Caco-2 (cell line): ENCODE measurements at regions not wholly inside any gene's neighbourhood (a gene's known extent, or its start where the extent isn't known, plus 50 kb on each side); places are given as distances from the start of the nearest gene placed in this dataset.

Experiments used
- BruUV-seq: library from RNA; stranded (reverse); fragments of 400-500 nt; replicated peaks from 2 replicates; lab custom pipeline; 2021; lab: Mats Ljungman, UMichigan
- CTCF ChIA-PET: fragments of 300-600 bp; sonication (Branson Sonifier 250); formaldehyde crosslinking; loops from one replicate; lab custom pipeline; 2022; ENCODE audit warnings: antibody characterized with exemption; lab: Charles Lee
- POLR2A ChIA-PET: fragments of 300-600 bp; sonication (Branson Sonifier 250); formaldehyde crosslinking; loops from one replicate; lab custom pipeline; 2022; ENCODE audit warnings: antibody characterized with exemption; lab: Charles Lee
- DNase-seq, 2 experiments: peaks; one replicate each; pipeline versions ENCODE4 v3.0.0 to v3.0.0-alpha.2; 2020 to 2022
- H3K27me3 ChIP-seq: replicated peaks from 2 replicates; pipeline ENCODE4 v1.6.0; 2011; ENCODE audit warnings: low read length; ENCODE audit not compliant: control insufficient read depth, insufficient read depth
- H3K36me3 ChIP-seq: 2 replicates; pipeline ENCODE4 v1.5.1; 2011; ENCODE audit warnings: low read length; ENCODE audit not compliant: control insufficient read depth, insufficient read depth
- H3K4me1 ChIP-seq: fragments of 250-450 bp; sonication (Bioruptor Pico); 2 replicates; pipeline ENCODE4 v1.5.1; 2020; ENCODE audit warnings: mild to moderate bottlenecking
- H3K4me3 ChIP-seq: 2 replicates; pipeline ENCODE4 v1.5.1; 2011; ENCODE audit warnings: low read depth, mild to moderate bottlenecking, control low read depth, low read length
- H3K9me3 ChIP-seq: fragments of 250-450 bp; sonication (Bioruptor Pico); 2 replicates; pipeline ENCODE4 v1.5.1; 2020; ENCODE audit warnings: mild to moderate bottlenecking, moderate library complexity
- H3K27ac Mint-ChIP-seq: one replicate; pipeline ENCODE4 v1.8.0; 2022; ENCODE audit warnings: mixed read lengths; ENCODE audit not compliant: unreplicated experiment
- H3K27me3 Mint-ChIP-seq: one replicate; pipeline ENCODE4 v1.8.0; 2022; ENCODE audit warnings: mixed read lengths; ENCODE audit not compliant: insufficient read depth, unreplicated experiment
- H3K36me3 Mint-ChIP-seq: one replicate; pipeline ENCODE4 v1.8.0; 2022; ENCODE audit warnings: mild to moderate bottlenecking, mixed read lengths; ENCODE audit not compliant: insufficient read depth, unreplicated experiment
- H3K4me1 Mint-ChIP-seq: one replicate; pipeline ENCODE4 v1.8.0; 2022; ENCODE audit warnings: low read depth, mixed read lengths; ENCODE audit not compliant: unreplicated experiment
- H3K4me3 Mint-ChIP-seq: one replicate; pipeline ENCODE4 v1.8.0; 2022; ENCODE audit warnings: mild to moderate bottlenecking, moderate library complexity, mixed read lengths; ENCODE audit not compliant: unreplicated experiment
- H3K9me3 Mint-ChIP-seq: one replicate; pipeline ENCODE4 v1.8.0; 2022; ENCODE audit warnings: mixed read lengths; ENCODE audit not compliant: unreplicated experiment
- CTCF ChIP-seq, 2 experiments: fragments of 200-600 bp in 1 of 2; IDR thresholded peaks; 1 replicate in 1 of 2; 2 replicates in 1 of 2; pipeline versions ENCODE4 v1.5.1 to v1.8.0; 2011 to 2022; ENCODE audit warnings: antibody characterized with exemption in 1 of 2, control low read depth in 1 of 2, inconsistent platforms in 1 of 2, low read depth in 1 of 2, low read length in 1 of 2, mild to moderate bottlenecking in 1 of 2, moderate library complexity in 1 of 2; ENCODE audit not compliant: insufficient read depth in 1 of 2, severe bottlenecking in 1 of 2, unreplicated experiment in 1 of 2
- intact Hi-C: fragments of 100-400 bp; cut with micrococcal nuclease; formaldehyde crosslinking; loops from one replicate; pipeline ENCODE4 v1.10.0; 2022; ENCODE audit not compliant: unreplicated experiment

- no TSS peak for BruUV-seq
- POLR2A ChIA-PET = no interaction called here
- no peaks in the 10 kb centered on the region for H3K4me1 Mint-ChIP-seq
- Histone ChIP-seq H3K27me3 (peaks cover 2% of the 10 kb centered on the region; the same call in 1 of the 2 replicates), H3K4me1 (no peaks in the 10 kb centered on the region), H3K9me3 (no peaks in the 10 kb centered on the region), H3K36me3 (no peaks in the 10 kb centered on the region), H3K4me3 (no peak overlapping the region)
- H3K36me3 Mint-ChIP-seq = no peaks in the 10 kb centered on the region
- H3K27ac Mint-ChIP-seq = no peak overlapping the region
- intact Hi-C loops = no loop called here
- H3K9me3 Mint-ChIP-seq = no peaks in the 10 kb centered on the region
- TF ChIP-seq CTCF (IDR thresholded peaks at IDR 0.05; ENCODE audit: insufficient read depth in 1 of 2, low read depth in 1 of 2, low read length in 1 of 2, severe bottlenecking in 1 of 2, unreplicated experiment in 1 of 2) = no peak
- no peak for DNase-seq
- no peak overlapping the region for H3K4me3 Mint-ChIP-seq
- CTCF ChIA-PET = no interaction called here
- H3K27me3 Mint-ChIP-seq = peaks cover 17% of the 10 kb centered on the region
Observed at GRCh38 chr11:110886288-110886970, 174.2 kb upstream of the ARHGAP20 start.

- ChIA-PET CTCF (interaction anchor here (0.7 kb wide), 1 partner anchor 15 kb away, joined by 4 read pairs; no protein-coding TSS in a partner anchor), POLR2A (no interaction called here)
- no peaks in the 10 kb centered on the region for H3K36me3 ChIP-seq
- no peaks in the 10 kb centered on the region for H3K4me1 ChIP-seq
- Mint-ChIP-seq H3K27me3 (peaks cover 19% of the 10 kb centered on the region), H3K9me3 (no peaks in the 10 kb centered on the region), H3K36me3 (no peaks in the 10 kb centered on the region), H3K27ac (no peak overlapping the region), H3K4me3 (no peak overlapping the region), H3K4me1 (no peaks in the 10 kb centered on the region)
- no peaks in the 10 kb centered on the region for H3K9me3 ChIP-seq
- no peak overlapping the region for H3K4me3 ChIP-seq
- no peak for DNase-seq
- intact Hi-C loops = no loop called here
- TF ChIP-seq CTCF (IDR thresholded peaks at IDR 0.05; ENCODE audit: insufficient read depth in 1 of 2, low read depth in 1 of 2, low read length in 1 of 2, severe bottlenecking in 1 of 2, unreplicated experiment in 1 of 2) = no peak
- 0 out of 2 replicates have a peak, but pooled peaks cover 2% of the 10 kb centered on the region for H3K27me3 ChIP-seq
- BruUV-seq = no TSS peak
Observed at GRCh38 chr11:110883256-110883655, 171.0 kb upstream of the ARHGAP20 start.

GRCh38 chr11:110878513-110878912 lies 166.3 kb upstream of the ARHGAP20 start:
- Histone ChIP-seq H3K36me3 (no peaks in the 10 kb centered on the region), H3K27me3 (no peaks in the 10 kb centered on the region), H3K4me3 (no peak overlapping the region), H3K9me3 (no peaks in the 10 kb centered on the region), H3K4me1 (no peaks in the 10 kb centered on the region)
- Mint-ChIP-seq H3K27ac (no peak overlapping the region), H3K4me1 (no peaks in the 10 kb centered on the region), H3K36me3 (no peaks in the 10 kb centered on the region), H3K27me3 (peaks cover 5% of the 10 kb centered on the region), H3K4me3 (no peak overlapping the region), H3K9me3 (no peaks in the 10 kb centered on the region)
- no peak for DNase-seq
- intact Hi-C loops = no loop called here
- BruUV-seq = no TSS peak
- TF ChIP-seq CTCF (IDR thresholded peaks at IDR 0.05; ENCODE audit: insufficient read depth in 1 of 2, low read depth in 1 of 2, low read length in 1 of 2, severe bottlenecking in 1 of 2, unreplicated experiment in 1 of 2) = no peak
- POLR2A ChIA-PET = no interaction called here
- CTCF ChIA-PET = interaction anchor here (0.5 kb wide), 1 partner anchor 186 kb away, joined by 3 read pairs; no protein-coding TSS in a partner anchor
